Peyer's patch (tissue), 4 donors: ENCODE measurements at regions not wholly inside any gene's neighbourhood (a gene's known extent, or its start where the extent isn't known, plus 50 kb on each side); places are given as distances from the start of the nearest gene placed in this dataset.

Experiments
- POLR2A ChIP-seq, 2 donors: fragments of 450-650 bp; IDR thresholded peaks; one replicate each; pipeline ENCODE4 v1.5.1; 2017; ENCODE audit warnings: antibody characterized with exemption in 2 of 2, mild to moderate bottlenecking in 2 of 2, moderate library complexity in 2 of 2
- TF ChIP-seq, protein P1 (sequence below), 6 experiments: fragments of 450-650 bp in 4 of 6; fragments of 200-600 bp in 2 of 6; sonication (generic) in 1 of 6; IDR thresholded peaks; one replicate each; pipeline ENCODE4 v1.5.1; 2017 to 2019; ENCODE audit warnings: antibody characterized with exemption in 6 of 6, mild to moderate bottlenecking in 3 of 6, moderate library complexity in 1 of 6

DNA sequence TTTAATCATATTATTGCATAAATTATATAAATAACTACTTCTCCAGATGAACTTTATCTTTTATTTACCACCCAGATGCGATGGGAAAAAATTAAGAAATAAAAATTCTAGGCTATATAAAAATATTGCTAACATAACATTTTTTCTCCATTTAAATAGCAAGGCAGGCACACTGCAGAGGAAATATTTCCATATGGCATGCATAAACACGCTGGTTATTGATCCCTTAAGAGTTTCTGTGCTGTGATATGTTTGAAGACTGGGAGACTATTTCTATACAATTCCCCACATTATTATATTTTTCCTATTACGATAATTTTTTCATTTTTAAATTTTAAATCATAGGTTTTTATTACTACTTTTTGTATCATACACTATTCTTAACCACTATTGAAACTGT is 131.5 kb downstream of the C12orf50 start:
- no peak for TF ChIP-seq POLR2A (IDR thresholded peaks at IDR 0.05)
- TF ChIP-seq, protein P1, sequence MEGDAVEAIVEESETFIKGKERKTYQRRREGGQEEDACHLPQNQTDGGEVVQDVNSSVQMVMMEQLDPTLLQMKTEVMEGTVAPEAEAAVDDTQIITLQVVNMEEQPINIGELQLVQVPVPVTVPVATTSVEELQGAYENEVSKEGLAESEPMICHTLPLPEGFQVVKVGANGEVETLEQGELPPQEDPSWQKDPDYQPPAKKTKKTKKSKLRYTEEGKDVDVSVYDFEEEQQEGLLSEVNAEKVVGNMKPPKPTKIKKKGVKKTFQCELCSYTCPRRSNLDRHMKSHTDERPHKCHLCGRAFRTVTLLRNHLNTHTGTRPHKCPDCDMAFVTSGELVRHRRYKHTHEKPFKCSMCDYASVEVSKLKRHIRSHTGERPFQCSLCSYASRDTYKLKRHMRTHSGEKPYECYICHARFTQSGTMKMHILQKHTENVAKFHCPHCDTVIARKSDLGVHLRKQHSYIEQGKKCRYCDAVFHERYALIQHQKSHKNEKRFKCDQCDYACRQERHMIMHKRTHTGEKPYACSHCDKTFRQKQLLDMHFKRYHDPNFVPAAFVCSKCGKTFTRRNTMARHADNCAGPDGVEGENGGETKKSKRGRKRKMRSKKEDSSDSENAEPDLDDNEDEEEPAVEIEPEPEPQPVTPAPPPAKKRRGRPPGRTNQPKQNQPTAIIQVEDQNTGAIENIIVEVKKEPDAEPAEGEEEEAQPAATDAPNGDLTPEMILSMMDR (IDR thresholded peaks at IDR 0.05): no peak
